ENCODE measurements at regions not wholly inside any gene's neighbourhood (a gene's known extent, or its start where the extent isn't known, plus 50 kb on each side); places are given as distances from the start of the nearest gene placed in this dataset.
"Not testable (repeated sequence)": the region's sequence is repeated elsewhere in the genome, so short reads cannot be mapped to it uniquely, and the experiment has no call there.

- no peak overlapping the region for H3K4me3 ChIP-seq (ENCODE audit: insufficient read depth, low read depth, low read length, poor library complexity, severe bottlenecking)
- no peaks in the 10 kb centered on the region for H3K27me3 ChIP-seq (replicated peaks; ENCODE audit: control insufficient read depth, insufficient read depth, low read length, poor library complexity, severe bottlenecking)
- H3K36me3 ChIP-seq (ENCODE audit: control insufficient read depth, insufficient read depth, low read length): no peaks in the 10 kb centered on the region
- H3K27ac ChIP-seq (ENCODE audit: insufficient read depth, low read length, poor library complexity, severe bottlenecking): no peak overlapping the region
- H3K9me3 ChIP-seq (ENCODE audit: control insufficient read depth, low read length): no peaks in the 10 kb centered on the region
- no peaks in the 10 kb centered on the region for H3K4me1 ChIP-seq (ENCODE audit: control insufficient read depth, insufficient read depth, low read length, poor library complexity, severe bottlenecking)
- DNase-seq: no peak
Measured at GRCh38 chr13:60214213-60215055, 50.7 kb upstream of the DIAPH3 start.

DNA sequence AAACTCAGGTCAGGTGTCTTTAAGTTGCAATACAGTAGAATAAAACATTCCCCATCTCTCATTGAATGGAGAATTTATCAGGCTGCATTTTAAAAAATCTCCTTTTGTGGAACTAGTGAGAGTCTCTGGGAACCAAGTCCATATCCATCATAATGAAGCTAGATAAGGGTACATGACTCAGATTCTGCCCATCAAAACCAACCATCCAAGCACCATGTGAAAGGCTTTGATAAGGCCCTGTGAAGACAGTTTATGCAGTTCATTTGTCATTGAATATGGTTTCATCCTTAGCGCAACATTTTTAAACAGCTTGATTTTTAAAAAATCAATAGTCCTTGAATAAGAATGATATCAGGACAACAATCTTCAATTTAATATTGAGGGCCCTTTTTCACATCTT, 56.3 kb upstream of the DIAPH3 start:
- Histone ChIP-seq H3K4me1 (ENCODE audit: control insufficient read depth, insufficient read depth, low read length, poor library complexity, severe bottlenecking) (no peaks in the 10 kb centered on the region), H3K4me3 (ENCODE audit: insufficient read depth, low read depth, low read length, poor library complexity, severe bottlenecking) (no peak overlapping the region), H3K27ac (ENCODE audit: insufficient read depth, low read length, poor library complexity, severe bottlenecking) (no peak overlapping the region), H3K9me3 (ENCODE audit: control insufficient read depth, low read length) (no peaks in the 10 kb centered on the region), H3K27me3 (replicated peaks; ENCODE audit: control insufficient read depth, insufficient read depth, low read length, poor library complexity, severe bottlenecking) (no peaks in the 10 kb centered on the region), H3K36me3 (ENCODE audit: control insufficient read depth, insufficient read depth, low read length) (no peaks in the 10 kb centered on the region)
- DNase-seq: no peak

DNA sequence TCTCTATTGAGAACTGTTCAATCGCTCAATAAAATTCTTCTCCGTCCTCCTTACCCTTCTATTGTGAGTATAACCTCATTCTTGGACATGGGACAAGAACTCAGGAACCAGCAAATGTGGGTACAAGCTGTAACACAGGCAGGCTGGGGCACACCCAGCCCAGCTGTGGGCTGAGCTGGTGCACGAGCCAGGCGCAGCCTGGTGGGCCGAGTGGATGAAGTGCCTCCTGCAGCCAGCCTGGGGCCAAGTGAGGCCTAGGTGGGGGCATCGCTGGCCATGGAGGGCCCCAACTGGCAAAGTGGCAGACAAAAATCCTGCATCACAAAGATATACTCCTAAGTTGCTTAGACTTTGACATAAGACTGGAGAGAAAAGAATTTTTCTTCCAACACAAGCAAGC, 57.9 kb upstream of the DIAPH3 start:
- Histone ChIP-seq H3K27ac (ENCODE audit: insufficient read depth, low read length, poor library complexity, severe bottlenecking) (no peak overlapping the region), H3K4me3 (ENCODE audit: insufficient read depth, low read depth, low read length, poor library complexity, severe bottlenecking) (no peak overlapping the region), H3K27me3 (replicated peaks; ENCODE audit: control insufficient read depth, insufficient read depth, low read length, poor library complexity, severe bottlenecking) (no peaks in the 10 kb centered on the region), H3K36me3 (ENCODE audit: control insufficient read depth, insufficient read depth, low read length) (no peaks in the 10 kb centered on the region), H3K9me3 (ENCODE audit: control insufficient read depth, low read length) (no peaks in the 10 kb centered on the region), H3K4me1 (ENCODE audit: control insufficient read depth, insufficient read depth, low read length, poor library complexity, severe bottlenecking) (no peaks in the 10 kb centered on the region)
- no peak for DNase-seq

GRCh38 chr13:60226507-60226906, 62.8 kb upstream of the DIAPH3 start:
- no peak overlapping the region for H3K27ac ChIP-seq (ENCODE audit: insufficient read depth, low read length, poor library complexity, severe bottlenecking)
- H3K27me3 ChIP-seq (replicated peaks; ENCODE audit: control insufficient read depth, insufficient read depth, low read length, poor library complexity, severe bottlenecking): no peaks in the 10 kb centered on the region
- no peaks in the 10 kb centered on the region for H3K4me1 ChIP-seq (ENCODE audit: control insufficient read depth, insufficient read depth, low read length, poor library complexity, severe bottlenecking)
- no peak for DNase-seq
- no peak overlapping the region for H3K4me3 ChIP-seq (ENCODE audit: insufficient read depth, low read depth, low read length, poor library complexity, severe bottlenecking)
- no peaks in the 10 kb centered on the region for H3K36me3 ChIP-seq (ENCODE audit: control insufficient read depth, insufficient read depth, low read length)
- no peaks in the 10 kb centered on the region for H3K9me3 ChIP-seq (ENCODE audit: control insufficient read depth, low read length)

DNA sequence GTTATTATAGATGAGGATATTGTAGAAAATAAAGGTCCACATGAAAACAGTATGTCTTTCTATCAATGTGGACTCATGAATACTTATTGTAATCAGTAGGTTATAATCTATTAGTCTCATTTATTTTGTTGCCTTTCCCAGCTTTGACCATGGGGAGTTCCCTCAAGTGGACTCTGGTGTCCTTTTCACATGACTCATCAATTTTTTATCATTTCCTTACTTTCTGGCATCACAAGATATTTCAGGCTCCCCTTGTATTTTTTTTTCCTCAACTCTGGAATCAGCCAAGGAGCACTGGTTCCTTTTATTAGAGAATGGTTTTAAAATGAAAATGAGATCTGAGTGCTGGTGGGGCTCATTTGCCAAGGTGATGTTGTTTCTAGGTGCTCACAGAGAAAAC, 63.4 kb upstream of the DIAPH3 start:
- Histone ChIP-seq H3K9me3 (ENCODE audit: control insufficient read depth, low read length) (no peaks in the 10 kb centered on the region), H3K4me3 (ENCODE audit: insufficient read depth, low read depth, low read length, poor library complexity, severe bottlenecking) (no peak overlapping the region), H3K4me1 (ENCODE audit: control insufficient read depth, insufficient read depth, low read length, poor library complexity, severe bottlenecking) (no peaks in the 10 kb centered on the region), H3K36me3 (ENCODE audit: control insufficient read depth, insufficient read depth, low read length) (no peaks in the 10 kb centered on the region), H3K27me3 (replicated peaks; ENCODE audit: control insufficient read depth, insufficient read depth, low read length, poor library complexity, severe bottlenecking) (no peaks in the 10 kb centered on the region), H3K27ac (ENCODE audit: insufficient read depth, low read length, poor library complexity, severe bottlenecking) (no peak overlapping the region)
- no peak for DNase-seq

- Histone ChIP-seq H3K36me3 (ENCODE audit: control insufficient read depth, insufficient read depth, low read length) (no peaks in the 10 kb centered on the region), H3K9me3 (ENCODE audit: control insufficient read depth, low read length) (no peaks in the 10 kb centered on the region), H3K4me3 (ENCODE audit: insufficient read depth, low read depth, low read length, poor library complexity, severe bottlenecking) (no peak overlapping the region), H3K4me1 (ENCODE audit: control insufficient read depth, insufficient read depth, low read length, poor library complexity, severe bottlenecking) (no peaks in the 10 kb centered on the region), H3K27me3 (replicated peaks; ENCODE audit: control insufficient read depth, insufficient read depth, low read length, poor library complexity, severe bottlenecking) (no peaks in the 10 kb centered on the region), H3K27ac (ENCODE audit: insufficient read depth, low read length, poor library complexity, severe bottlenecking) (no peak overlapping the region)
- no peak for DNase-seq
Measured at GRCh38 chr13:60229708-60230272, 66.1 kb upstream of the DIAPH3 start.

DNA sequence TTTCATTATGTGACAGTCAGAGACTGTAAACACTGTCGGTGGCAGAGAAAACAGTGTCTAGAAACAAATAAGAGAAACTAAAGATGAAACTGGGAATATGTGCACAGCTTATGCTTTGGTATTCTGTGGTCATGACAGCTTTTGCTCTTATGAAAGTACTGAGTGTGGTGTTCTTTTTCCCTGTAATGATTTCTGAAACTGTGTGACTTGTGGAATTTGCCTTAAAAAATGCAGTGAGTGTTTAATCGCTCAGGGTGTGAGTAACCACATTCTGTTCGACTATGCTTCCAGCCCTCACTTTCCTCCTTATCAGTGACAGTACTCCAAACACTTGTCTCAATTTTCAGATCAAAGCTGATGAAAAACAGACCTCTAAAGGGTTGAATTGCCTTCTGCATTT, 66.9 kb upstream of the DIAPH3 start:
- Histone ChIP-seq H3K9me3 (ENCODE audit: control insufficient read depth, low read length) (no peaks in the 10 kb centered on the region), H3K27me3 (replicated peaks; ENCODE audit: control insufficient read depth, insufficient read depth, low read length, poor library complexity, severe bottlenecking) (no peaks in the 10 kb centered on the region), H3K4me3 (ENCODE audit: insufficient read depth, low read depth, low read length, poor library complexity, severe bottlenecking) (no peak overlapping the region), H3K36me3 (ENCODE audit: control insufficient read depth, insufficient read depth, low read length) (no peaks in the 10 kb centered on the region), H3K27ac (ENCODE audit: insufficient read depth, low read length, poor library complexity, severe bottlenecking) (no peak overlapping the region), H3K4me1 (ENCODE audit: control insufficient read depth, insufficient read depth, low read length, poor library complexity, severe bottlenecking) (no peaks in the 10 kb centered on the region)
- no peak for DNase-seq

DNA sequence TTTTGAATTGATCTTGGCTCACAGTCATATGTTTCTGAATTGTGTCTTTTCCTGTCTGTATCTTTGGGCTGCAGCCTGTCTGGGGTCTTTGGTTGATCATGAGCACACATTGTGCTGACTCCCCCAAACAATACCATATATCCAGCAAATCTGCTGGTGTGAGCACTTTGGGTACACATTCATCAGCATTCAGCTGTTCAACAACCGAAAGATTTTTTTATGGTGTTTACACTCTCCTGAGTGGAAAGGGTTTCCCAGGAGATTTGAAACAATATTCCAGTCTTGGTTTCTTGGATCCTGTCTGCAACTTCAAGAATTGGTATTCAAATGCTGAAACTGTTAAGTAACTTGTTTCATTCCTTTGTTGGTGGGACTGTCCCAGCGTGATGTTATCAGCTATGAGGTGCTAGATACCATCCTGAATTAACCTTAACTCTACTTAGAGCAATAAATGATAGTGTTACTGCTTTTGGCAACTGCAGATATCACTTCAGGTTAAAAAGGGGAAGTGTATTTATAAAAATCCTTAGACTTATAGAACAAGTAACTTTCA, 78.4 kb upstream of the DIAPH3 start:
- H3K4me1 ChIP-seq (ENCODE audit: control insufficient read depth, insufficient read depth, low read length, poor library complexity, severe bottlenecking): no peaks in the 10 kb centered on the region
- no peak overlapping the region for H3K27ac ChIP-seq (ENCODE audit: insufficient read depth, low read length, poor library complexity, severe bottlenecking)
- H3K4me3 ChIP-seq (ENCODE audit: insufficient read depth, low read depth, low read length, poor library complexity, severe bottlenecking): no peak overlapping the region
- no peaks in the 10 kb centered on the region for H3K9me3 ChIP-seq (ENCODE audit: control insufficient read depth, low read length)
- H3K27me3 ChIP-seq (replicated peaks; ENCODE audit: control insufficient read depth, insufficient read depth, low read length, poor library complexity, severe bottlenecking): no peaks in the 10 kb centered on the region
- DNase-seq: no peak
- no peaks in the 10 kb centered on the region for H3K36me3 ChIP-seq (ENCODE audit: control insufficient read depth, insufficient read depth, low read length)

- H3K27me3 ChIP-seq (replicated peaks; ENCODE audit: control insufficient read depth, insufficient read depth, low read length, poor library complexity, severe bottlenecking): no peaks in the 10 kb centered on the region
- no peak overlapping the region for H3K4me3 ChIP-seq (ENCODE audit: insufficient read depth, low read depth, low read length, poor library complexity, severe bottlenecking)
- H3K4me1 ChIP-seq (ENCODE audit: control insufficient read depth, insufficient read depth, low read length, poor library complexity, severe bottlenecking): no peaks in the 10 kb centered on the region
- no peak for DNase-seq
- no peaks in the 10 kb centered on the region for H3K9me3 ChIP-seq (ENCODE audit: control insufficient read depth, low read length)
- no peaks in the 10 kb centered on the region for H3K36me3 ChIP-seq (ENCODE audit: control insufficient read depth, insufficient read depth, low read length)
- no peak overlapping the region for H3K27ac ChIP-seq (ENCODE audit: insufficient read depth, low read length, poor library complexity, severe bottlenecking)
Measured at GRCh38 chr13:60244381-60244780, 80.7 kb upstream of the DIAPH3 start.

DNA sequence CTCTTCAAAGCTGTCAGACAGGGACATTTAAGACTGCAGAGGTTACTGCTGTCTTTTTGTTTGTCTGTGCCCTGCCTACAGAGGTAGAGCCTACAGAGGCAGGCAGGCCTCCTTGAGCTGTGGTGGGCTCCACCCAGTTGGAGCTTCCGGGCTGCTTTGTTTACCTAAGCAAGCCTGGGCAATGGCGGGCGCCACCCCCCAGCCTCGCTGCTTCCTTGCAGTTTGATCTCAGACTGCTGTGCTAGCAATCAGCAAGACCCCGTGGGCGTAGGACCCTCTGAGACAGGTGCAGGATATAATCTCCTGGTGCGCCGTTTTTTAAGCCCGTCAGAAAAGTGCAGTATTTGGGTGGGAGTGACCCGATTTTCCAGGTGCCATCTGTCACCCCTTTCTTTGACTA, 87.7 kb upstream of the DIAPH3 start:
- not testable (repeated sequence) for H3K9me3 ChIP-seq (ENCODE audit: control insufficient read depth, low read length); H3K27ac ChIP-seq (ENCODE audit: insufficient read depth, low read length, poor library complexity, severe bottlenecking); H3K4me1 ChIP-seq (ENCODE audit: control insufficient read depth, insufficient read depth, low read length, poor library complexity, severe bottlenecking); DNase-seq; H3K27me3 ChIP-seq (replicated peaks; ENCODE audit: control insufficient read depth, insufficient read depth, low read length, poor library complexity, severe bottlenecking); H3K36me3 ChIP-seq (ENCODE audit: control insufficient read depth, insufficient read depth, low read length); H3K4me3 ChIP-seq (ENCODE audit: insufficient read depth, low read depth, low read length, poor library complexity, severe bottlenecking)

Measured in effector memory CD4-positive, alpha-beta T cell (primary cell).